ENCODE measurements at regions not wholly inside any gene's neighbourhood (a gene's known extent, or its start where the extent isn't known, plus 50 kb on each side); places are given as distances from the start of the nearest gene placed in this dataset.

DNA sequence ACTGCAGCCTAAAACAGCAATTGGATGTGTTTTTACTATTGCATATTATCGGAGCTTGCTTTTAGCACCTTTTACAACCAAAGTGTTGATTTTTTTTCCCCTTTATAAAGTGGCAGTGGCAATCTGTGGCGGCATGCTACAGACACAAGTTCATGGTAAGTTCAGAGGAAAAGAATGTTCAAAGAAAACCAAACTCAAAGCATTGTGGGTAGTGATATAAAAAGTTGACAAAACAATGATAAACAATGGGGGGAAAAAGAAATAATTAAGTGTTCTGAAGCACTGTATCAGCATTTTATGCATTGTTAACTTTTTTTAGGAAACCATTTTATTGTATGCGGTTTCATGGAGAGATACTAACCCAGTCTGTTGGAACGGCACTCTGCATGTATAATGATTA, 492.0 kb upstream of the SOX5 start:
- H4K20me1 ChIP-seq (ENCODE audit: insufficient read depth, low read length) = peaks cover 11% of the 10 kb centered on the region
- no peak overlapping the region for H3K4me2 ChIP-seq (ENCODE audit: low read length)
- no peak overlapping the region for H3K27ac ChIP-seq (ENCODE audit: low read length)
- H2AFZ ChIP-seq (ENCODE audit: low read depth, low read length) = no peak overlapping the region
- TF ChIP-seq EZH2phosphoT487 (IDR thresholded peaks at IDR 0.05; ENCODE audit: low read depth) = no peak
- H3K36me3 ChIP-seq (replicated peaks; ENCODE audit: low read depth, low read length) = peaks cover 10% of the 10 kb centered on the region
- no peak overlapping the region for H3K4me3 ChIP-seq (ENCODE audit: low read length)
- H3K9me3 ChIP-seq (ENCODE audit: insufficient read depth, low read length) = no peaks in the 10 kb centered on the region
- no peaks in the 10 kb centered on the region for H3K27me3 ChIP-seq (ENCODE audit: low read depth, low read length)
- H3K4me1 ChIP-seq (ENCODE audit: low read length) = peaks cover 18% of the 10 kb centered on the region
- no peak overlapping the region for H3K9ac ChIP-seq (ENCODE audit: low read length)
- H3K79me2 ChIP-seq (ENCODE audit: low read length) = peaks cover 71% of the 10 kb centered on the region

DNA sequence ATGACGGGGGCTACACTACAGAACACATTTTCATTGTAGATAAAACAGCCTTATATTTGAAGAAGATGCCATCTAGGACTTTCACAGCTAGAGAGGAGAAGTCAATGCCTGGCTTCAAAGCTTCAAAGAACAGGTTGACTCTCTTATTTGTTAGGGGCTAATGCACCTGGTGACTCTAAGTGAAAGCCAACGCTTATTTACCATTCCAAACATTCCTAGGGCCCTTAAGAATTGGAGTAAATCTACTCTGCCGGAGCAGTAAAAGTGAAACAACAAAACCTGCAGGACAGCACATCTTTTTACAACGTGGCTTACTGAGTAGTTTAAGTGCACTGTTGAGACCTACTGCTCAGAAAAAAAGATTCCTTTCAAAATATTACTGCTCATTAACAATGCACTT, 487.2 kb upstream of the SOX5 start:
- H3K4me1 ChIP-seq (ENCODE audit: low read length) = peaks cover 15% of the 10 kb centered on the region
- H3K79me2 ChIP-seq (ENCODE audit: low read length) = peaks cover 74% of the 10 kb centered on the region
- no peaks in the 10 kb centered on the region for H3K9me3 ChIP-seq (ENCODE audit: insufficient read depth, low read length)
- peaks cover 8% of the 10 kb centered on the region for H4K20me1 ChIP-seq (ENCODE audit: insufficient read depth, low read length)
- no peak overlapping the region for H3K4me3 ChIP-seq (ENCODE audit: low read length)
- peak overlapping the region; percentile 27; the same call in 1 of the 2 replicates for H3K4me2 ChIP-seq (ENCODE audit: low read length)
- TF ChIP-seq, protein P1, sequence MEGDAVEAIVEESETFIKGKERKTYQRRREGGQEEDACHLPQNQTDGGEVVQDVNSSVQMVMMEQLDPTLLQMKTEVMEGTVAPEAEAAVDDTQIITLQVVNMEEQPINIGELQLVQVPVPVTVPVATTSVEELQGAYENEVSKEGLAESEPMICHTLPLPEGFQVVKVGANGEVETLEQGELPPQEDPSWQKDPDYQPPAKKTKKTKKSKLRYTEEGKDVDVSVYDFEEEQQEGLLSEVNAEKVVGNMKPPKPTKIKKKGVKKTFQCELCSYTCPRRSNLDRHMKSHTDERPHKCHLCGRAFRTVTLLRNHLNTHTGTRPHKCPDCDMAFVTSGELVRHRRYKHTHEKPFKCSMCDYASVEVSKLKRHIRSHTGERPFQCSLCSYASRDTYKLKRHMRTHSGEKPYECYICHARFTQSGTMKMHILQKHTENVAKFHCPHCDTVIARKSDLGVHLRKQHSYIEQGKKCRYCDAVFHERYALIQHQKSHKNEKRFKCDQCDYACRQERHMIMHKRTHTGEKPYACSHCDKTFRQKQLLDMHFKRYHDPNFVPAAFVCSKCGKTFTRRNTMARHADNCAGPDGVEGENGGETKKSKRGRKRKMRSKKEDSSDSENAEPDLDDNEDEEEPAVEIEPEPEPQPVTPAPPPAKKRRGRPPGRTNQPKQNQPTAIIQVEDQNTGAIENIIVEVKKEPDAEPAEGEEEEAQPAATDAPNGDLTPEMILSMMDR (IDR thresholded peaks at IDR 0.05; ENCODE audit: low read depth, low read length) = no peak
- TF ChIP-seq EZH2phosphoT487 (IDR thresholded peaks at IDR 0.05; ENCODE audit: low read depth) = no peak
- no peak overlapping the region for H3K27ac ChIP-seq (ENCODE audit: low read length)
- H3K36me3 ChIP-seq (replicated peaks; ENCODE audit: low read depth, low read length) = peaks cover 22% of the 10 kb centered on the region
- H3K27me3 ChIP-seq (ENCODE audit: low read depth, low read length) = no peaks in the 10 kb centered on the region
- H3K9ac ChIP-seq (ENCODE audit: low read length) = no peak overlapping the region
- no peak overlapping the region for H2AFZ ChIP-seq (ENCODE audit: low read depth, low read length)

DNA sequence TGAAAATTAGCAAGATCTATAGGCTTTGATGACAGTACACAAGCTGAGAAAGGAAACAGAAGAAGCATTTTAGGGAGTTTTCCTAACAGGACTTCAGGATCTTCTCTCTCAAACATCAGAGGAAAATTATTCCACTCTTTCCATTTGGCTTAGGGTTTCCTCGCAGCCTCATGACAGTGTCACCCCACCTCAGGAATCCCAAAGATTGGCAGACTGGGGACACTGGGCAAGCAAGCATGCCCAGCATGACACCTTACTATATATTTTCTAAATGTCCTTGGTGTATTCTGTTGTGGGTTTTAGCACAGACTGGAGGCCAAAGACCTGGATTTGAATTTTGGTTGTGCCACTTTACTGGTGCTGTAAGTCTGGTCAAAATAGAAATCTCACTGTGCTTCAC, 482.4 kb upstream of the SOX5 start:
- no peak overlapping the region for H3K27ac ChIP-seq (ENCODE audit: low read length)
- H4K20me1 ChIP-seq (ENCODE audit: insufficient read depth, low read length) = peaks cover 7% of the 10 kb centered on the region
- no peaks in the 10 kb centered on the region for H3K9me3 ChIP-seq (ENCODE audit: insufficient read depth, low read length)
- peaks cover 27% of the 10 kb centered on the region for H3K4me1 ChIP-seq (ENCODE audit: low read length)
- H3K36me3 ChIP-seq (replicated peaks; ENCODE audit: low read depth, low read length) = peaks cover 17% of the 10 kb centered on the region
- H2AFZ ChIP-seq (ENCODE audit: low read depth, low read length) = no peak overlapping the region
- peaks cover 84% of the 10 kb centered on the region for H3K79me2 ChIP-seq (ENCODE audit: low read length)
- H3K9ac ChIP-seq (ENCODE audit: low read length) = no peak overlapping the region
- no peak overlapping the region for H3K4me3 ChIP-seq (ENCODE audit: low read length)
- no peaks in the 10 kb centered on the region for H3K27me3 ChIP-seq (ENCODE audit: low read depth, low read length)
- peak overlapping the region; percentile 11; the same call in 1 of the 2 replicates for H3K4me2 ChIP-seq (ENCODE audit: low read length)
- TF ChIP-seq, protein P1 (IDR thresholded peaks at IDR 0.05; ENCODE audit: low read depth, low read length) = no peak
- no peak for TF ChIP-seq EZH2phosphoT487 (IDR thresholded peaks at IDR 0.05; ENCODE audit: low read depth)

DNA sequence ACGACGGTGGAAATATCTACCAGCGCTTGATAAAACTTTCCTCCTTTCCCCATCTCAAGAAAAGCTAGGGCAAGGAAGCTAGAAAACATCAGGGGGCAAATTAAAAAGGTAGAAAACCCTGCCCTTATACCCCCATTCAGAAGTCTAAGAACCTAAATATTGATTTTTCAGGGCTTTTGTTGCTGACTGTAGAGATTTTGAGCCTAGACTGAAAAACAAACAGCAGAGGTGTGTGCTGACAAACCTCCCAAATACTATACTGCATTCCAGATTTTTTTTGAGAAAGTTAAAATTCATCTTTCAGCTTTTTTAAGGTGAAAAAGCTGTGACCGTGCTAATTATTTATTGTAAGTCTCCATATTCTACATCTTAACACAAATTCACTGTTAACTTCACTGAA, 478.3 kb upstream of the SOX5 start:
- no peaks in the 10 kb centered on the region for H3K27me3 ChIP-seq (ENCODE audit: low read depth, low read length)
- H4K20me1 ChIP-seq (ENCODE audit: insufficient read depth, low read length) = peaks cover 9% of the 10 kb centered on the region
- no peak overlapping the region for H3K9ac ChIP-seq (ENCODE audit: low read length)
- H2AFZ ChIP-seq (ENCODE audit: low read depth, low read length) = no peak overlapping the region
- H3K27ac ChIP-seq (ENCODE audit: low read length) = no peak overlapping the region
- peaks cover 35% of the 10 kb centered on the region for H3K4me1 ChIP-seq (ENCODE audit: low read length)
- H3K36me3 ChIP-seq (replicated peaks; ENCODE audit: low read depth, low read length) = peaks cover 7% of the 10 kb centered on the region
- H3K4me3 ChIP-seq (ENCODE audit: low read length) = no peak overlapping the region
- peaks cover 85% of the 10 kb centered on the region for H3K79me2 ChIP-seq (ENCODE audit: low read length)
- H3K4me2 ChIP-seq (ENCODE audit: low read length) = no peak overlapping the region
- no peak for TF ChIP-seq EZH2phosphoT487 (IDR thresholded peaks at IDR 0.05; ENCODE audit: low read depth)
- TF ChIP-seq, protein P1 (IDR thresholded peaks at IDR 0.05; ENCODE audit: low read depth, low read length) = no peak
- H3K9me3 ChIP-seq (ENCODE audit: insufficient read depth, low read length) = no peaks in the 10 kb centered on the region

Data from OCI-LY3 (cell line).